GM12878 (cell line): ENCODE measurements at regions not wholly inside any gene's neighbourhood (a gene's known extent, or its start where the extent isn't known, plus 50 kb on each side); places are given as distances from the start of the nearest gene placed in this dataset.

Source experiments
- ATAC-seq: fragments of 200-7000 bp; cut with Tn5 transposase; 3 replicates; pipeline ENCODE4 v1.9.1; 2020; ENCODE audit warnings: mild to moderate bottlenecking, moderate library complexity
- BruUV-seq: library from RNA; stranded (reverse); fragments of 400-500 nt; replicated peaks from 2 replicates; lab custom pipeline; 2021; lab: Mats Ljungman, UMichigan
- CTCF ChIA-PET: fragments of 300-600 bp; sonication (Branson Sonifier 250); formaldehyde crosslinking; extraction: SDS; loops from one replicate; lab custom pipeline; 2021; ENCODE audit warnings: inconsistent platforms; lab: Yijun Ruan, JAX
- POLR2A ChIA-PET: fragments of 350-600 bp; formaldehyde crosslinking; extraction: SDS; loops from one replicate; lab custom pipeline; 2021; ENCODE audit warnings: inconsistent platforms; lab: Charles Lee
- RAD21 ChIA-PET: fragments of 300-600 bp; sonication (Branson Sonifier 250); formaldehyde crosslinking; loops from one replicate; lab custom pipeline; 2023; ENCODE audit warnings: antibody characterized with exemption; ENCODE audit not compliant: unreplicated experiment; lab: Charles Lee
- SMC1A ChIA-PET: fragments of 300-600 bp; sonication (Branson Sonifier 250); formaldehyde crosslinking; loops from one replicate; lab custom pipeline; 2023; ENCODE audit not compliant: unreplicated experiment, uncharacterized antibody; lab: Charles Lee
- DNase-seq: peaks from one replicate; pipeline ENCODE4 v3.0.0-alpha.2; 2011; ENCODE audit warnings: low read depth, low spot score
- FAIRE-seq: peaks from 3 replicates; lab custom pipeline; 2011; peaks lifted over from hg19 to GRCh38; lab: Jason Lieb, UNC
- H2AFZ ChIP-seq: 2 replicates; pipeline ENCODE4 v1.6.0; 2011; ENCODE audit warnings: low read depth, low read length, control low read depth; ENCODE audit not compliant: control insufficient read depth
- H3K27ac ChIP-seq: 2 replicates; pipeline ENCODE4 v1.5.1; 2011; ENCODE audit warnings: control low read depth; ENCODE audit not compliant: control insufficient read depth, insufficient read depth
- H3K27me3 ChIP-seq, 2 experiments: replicated peaks in 1 of 2; 2 replicates each; pipeline versions ENCODE4 v1.6.0 to v1.6.1; 2011; ENCODE audit warnings: low read length in 1 of 2; ENCODE audit not compliant: control insufficient read depth in 2 of 2, insufficient read depth in 2 of 2
- H3K36me3 ChIP-seq, 2 experiments: 2 replicates each; pipeline ENCODE4 v1.5.1; 2011; ENCODE audit warnings: low read length in 1 of 2; ENCODE audit not compliant: control insufficient read depth in 2 of 2, insufficient read depth in 2 of 2
- H3K4me1 ChIP-seq: 2 replicates; pipeline ENCODE4 v1.6.1; 2011; ENCODE audit warnings: mild to moderate bottlenecking, low read length, moderate library complexity, mixed read lengths; ENCODE audit not compliant: control insufficient read depth, insufficient read depth
- H3K4me2 ChIP-seq: 2 replicates; pipeline ENCODE4 v1.6.0; 2011; ENCODE audit warnings: control low read depth; ENCODE audit not compliant: control insufficient read depth, insufficient read depth
- H3K4me3 ChIP-seq: fragments of 200-600 bp; sonication (generic); 2 replicates; pipeline ENCODE4 v1.5.1; 2016
- H3K79me2 ChIP-seq: 2 replicates; pipeline ENCODE4 v1.6.0; 2011; ENCODE audit warnings: low read length; ENCODE audit not compliant: control insufficient read depth, insufficient read depth
- H3K9ac ChIP-seq: 2 replicates; pipeline ENCODE4 v1.8.0; 2011; ENCODE audit warnings: low read length, control low read depth, mixed read lengths; ENCODE audit not compliant: control insufficient read depth, insufficient read depth
- H3K9me3 ChIP-seq: replicated peaks from 3 replicates; pipeline ENCODE4 v1.5.1; 2011; ENCODE audit warnings: mild to moderate bottlenecking, low read length; ENCODE audit not compliant: control insufficient read depth, insufficient read depth
- H4K20me1 ChIP-seq: 2 replicates; pipeline ENCODE4 v1.6.0; 2011; ENCODE audit not compliant: control insufficient read depth, insufficient read depth
- NFYA ChIP-seq: IDR thresholded peaks from 2 replicates; pipeline ENCODE4 v1.6.1; 2011; ENCODE audit warnings: low read depth, mild to moderate bottlenecking, low read length, improper control_type of control experiment, borderline replicate concordance
- SMAD5 ChIP-seq: IDR thresholded peaks from 2 replicates; pipeline ENCODE4 v1.6.1; 2016; ENCODE audit warnings: antibody characterized with exemption, low read depth
- SREBF1 ChIP-seq: IDR thresholded peaks from 2 replicates; pipeline ENCODE4 v1.6.1; 2012; ENCODE audit warnings: mild to moderate bottlenecking, low read length
- YY1 ChIP-seq: IDR thresholded peaks from 2 replicates; pipeline ENCODE4 v1.6.1; 2011; ENCODE audit warnings: low read depth, mild to moderate bottlenecking, low read length
- ZZZ3 ChIP-seq: IDR thresholded peaks from 2 replicates; pipeline ENCODE4 v1.6.1; 2011; ENCODE audit warnings: low read depth; ENCODE audit not compliant: control insufficient read depth, insufficient read length
- WGBS: methylation state at CpG from one replicate; pipeline ENCODE4 v1.1.6; 2016; ENCODE audit warnings: low lambda C conversion rate; ENCODE audit not compliant: insufficient replicate concordance, insufficient coverage; ENCODE audit errors: missing lambda C conversion rate; 5-methylcytosine and 5-hydroxymethylcytosine counted together
- in situ Hi-C: fragments of 300-500 bp; cut with MboI; formaldehyde crosslinking; loops from 9 replicates; pipeline ENCODE4 v1.14.3; 2018; ENCODE audit warnings: mixed read lengths
- intact Hi-C: fragments of 100-400 bp; cut with micrococcal nuclease; formaldehyde crosslinking; loops from one replicate; pipeline ENCODE4 v1.14.2; 2022; ENCODE audit not compliant: unreplicated experiment
- TF ChIP-seq, protein P1 (sequence below): fragments of 450-650 bp; IDR thresholded peaks from 2 replicates; pipeline ENCODE4 v1.6.1; 2017; ENCODE audit warnings: mild to moderate bottlenecking, moderate library complexity
- TF ChIP-seq, protein P2 (sequence below): fragments of 150-350 bp; IDR thresholded peaks from 2 replicates; pipeline ENCODE4 v1.6.1; 2014; ENCODE audit warnings: mild to moderate bottlenecking, low read depth, low read length
- TF ChIP-seq, protein P3 (sequence below): fragments of 450-650 bp; IDR thresholded peaks from 2 replicates; pipeline ENCODE4 v1.6.1; 2017; ENCODE audit warnings: borderline replicate concordance

DNA sequence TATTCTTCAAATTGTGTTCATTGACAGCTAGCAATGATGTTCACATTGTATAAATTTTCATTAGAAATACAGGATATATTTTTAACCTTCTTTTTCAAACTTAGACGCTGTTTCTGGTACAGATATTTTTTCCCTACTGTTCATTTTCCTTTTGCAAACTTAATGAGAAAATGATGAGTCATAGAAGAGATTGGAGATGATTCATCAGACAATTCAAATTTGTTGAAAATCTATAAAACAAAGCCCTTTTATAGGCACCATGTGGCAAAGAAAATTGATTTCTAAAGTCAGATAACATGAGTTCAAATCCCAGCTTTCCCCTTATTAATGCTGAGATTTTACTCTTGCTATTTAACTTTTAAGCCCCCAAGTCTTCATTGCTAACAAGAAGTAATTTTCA lies 728.8 kb upstream of the DDX18 start:
- no peak overlapping the region for H3K9ac ChIP-seq
- no peaks in the 10 kb centered on the region for H4K20me1 ChIP-seq
- DNase-seq (no peak), FAIRE-seq (no peak), ATAC-seq (no peak)
- no peak overlapping the region for H2AFZ ChIP-seq
- 14% methylated on average over 1 of the region's 1 CpG for WGBS
- intact Hi-C loops = no loop called here
- H3K9me3 ChIP-seq = no peaks in the 10 kb centered on the region
- ChIA-PET CTCF (no interaction called here), SMC1A (interaction anchor here (1.6 kb wide), 1 partner anchor 43 kb away, joined by 4 read pairs; no protein-coding TSS in a partner anchor), POLR2A (no interaction called here), RAD21 (no interaction called here)
- no peak overlapping the region for H3K27ac ChIP-seq
- no peaks in the 10 kb centered on the region for H3K27me3 ChIP-seq
- BruUV-seq = no TSS peak
- no peak overlapping the region for H3K4me3 ChIP-seq
- H3K4me2 ChIP-seq = no peak overlapping the region
- in situ Hi-C loops = no loop called here
- H3K36me3 ChIP-seq = no peaks in the 10 kb centered on the region
- no peaks in the 10 kb centered on the region for H3K79me2 ChIP-seq
- TF ChIP-seq NFYA = no peak
- no peak for TF ChIP-seq SREBF1
- TF ChIP-seq, protein P1, sequence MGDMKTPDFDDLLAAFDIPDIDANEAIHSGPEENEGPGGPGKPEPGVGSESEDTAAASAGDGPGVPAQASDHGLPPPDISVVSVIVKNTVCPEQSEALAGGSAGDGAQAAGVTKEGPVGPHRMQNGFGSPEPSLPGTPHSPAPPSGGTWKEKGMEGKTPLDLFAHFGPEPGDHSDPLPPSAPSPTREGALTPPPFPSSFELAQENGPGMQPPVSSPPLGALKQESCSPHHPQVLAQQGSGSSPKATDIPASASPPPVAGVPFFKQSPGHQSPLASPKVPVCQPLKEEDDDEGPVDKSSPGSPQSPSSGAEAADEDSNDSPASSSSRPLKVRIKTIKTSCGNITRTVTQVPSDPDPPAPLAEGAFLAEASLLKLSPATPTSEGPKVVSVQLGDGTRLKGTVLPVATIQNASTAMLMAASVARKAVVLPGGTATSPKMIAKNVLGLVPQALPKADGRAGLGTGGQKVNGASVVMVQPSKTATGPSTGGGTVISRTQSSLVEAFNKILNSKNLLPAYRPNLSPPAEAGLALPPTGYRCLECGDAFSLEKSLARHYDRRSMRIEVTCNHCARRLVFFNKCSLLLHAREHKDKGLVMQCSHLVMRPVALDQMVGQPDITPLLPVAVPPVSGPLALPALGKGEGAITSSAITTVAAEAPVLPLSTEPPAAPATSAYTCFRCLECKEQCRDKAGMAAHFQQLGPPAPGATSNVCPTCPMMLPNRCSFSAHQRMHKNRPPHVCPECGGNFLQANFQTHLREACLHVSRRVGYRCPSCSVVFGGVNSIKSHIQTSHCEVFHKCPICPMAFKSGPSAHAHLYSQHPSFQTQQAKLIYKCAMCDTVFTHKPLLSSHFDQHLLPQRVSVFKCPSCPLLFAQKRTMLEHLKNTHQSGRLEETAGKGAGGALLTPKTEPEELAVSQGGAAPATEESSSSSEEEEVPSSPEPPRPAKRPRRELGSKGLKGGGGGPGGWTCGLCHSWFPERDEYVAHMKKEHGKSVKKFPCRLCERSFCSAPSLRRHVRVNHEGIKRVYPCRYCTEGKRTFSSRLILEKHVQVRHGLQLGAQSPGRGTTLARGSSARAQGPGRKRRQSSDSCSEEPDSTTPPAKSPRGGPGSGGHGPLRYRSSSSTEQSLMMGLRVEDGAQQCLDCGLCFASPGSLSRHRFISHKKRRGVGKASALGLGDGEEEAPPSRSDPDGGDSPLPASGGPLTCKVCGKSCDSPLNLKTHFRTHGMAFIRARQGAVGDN = no peak
- no peak for TF ChIP-seq YY1
- no peak for TF ChIP-seq ZZZ3
- TF ChIP-seq, protein P2, sequence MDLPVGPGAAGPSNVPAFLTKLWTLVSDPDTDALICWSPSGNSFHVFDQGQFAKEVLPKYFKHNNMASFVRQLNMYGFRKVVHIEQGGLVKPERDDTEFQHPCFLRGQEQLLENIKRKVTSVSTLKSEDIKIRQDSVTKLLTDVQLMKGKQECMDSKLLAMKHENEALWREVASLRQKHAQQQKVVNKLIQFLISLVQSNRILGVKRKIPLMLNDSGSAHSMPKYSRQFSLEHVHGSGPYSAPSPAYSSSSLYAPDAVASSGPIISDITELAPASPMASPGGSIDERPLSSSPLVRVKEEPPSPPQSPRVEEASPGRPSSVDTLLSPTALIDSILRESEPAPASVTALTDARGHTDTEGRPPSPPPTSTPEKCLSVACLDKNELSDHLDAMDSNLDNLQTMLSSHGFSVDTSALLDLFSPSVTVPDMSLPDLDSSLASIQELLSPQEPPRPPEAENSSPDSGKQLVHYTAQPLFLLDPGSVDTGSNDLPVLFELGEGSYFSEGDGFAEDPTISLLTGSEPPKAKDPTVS = no peak
- TF ChIP-seq, protein P3, sequence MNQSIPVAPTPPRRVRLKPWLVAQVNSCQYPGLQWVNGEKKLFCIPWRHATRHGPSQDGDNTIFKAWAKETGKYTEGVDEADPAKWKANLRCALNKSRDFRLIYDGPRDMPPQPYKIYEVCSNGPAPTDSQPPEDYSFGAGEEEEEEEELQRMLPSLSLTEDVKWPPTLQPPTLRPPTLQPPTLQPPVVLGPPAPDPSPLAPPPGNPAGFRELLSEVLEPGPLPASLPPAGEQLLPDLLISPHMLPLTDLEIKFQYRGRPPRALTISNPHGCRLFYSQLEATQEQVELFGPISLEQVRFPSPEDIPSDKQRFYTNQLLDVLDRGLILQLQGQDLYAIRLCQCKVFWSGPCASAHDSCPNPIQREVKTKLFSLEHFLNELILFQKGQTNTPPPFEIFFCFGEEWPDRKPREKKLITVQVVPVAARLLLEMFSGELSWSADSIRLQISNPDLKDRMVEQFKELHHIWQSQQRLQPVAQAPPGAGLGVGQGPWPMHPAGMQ = no peak
- TF ChIP-seq SMAD5 = no peak
- H3K4me1 ChIP-seq = no peaks in the 10 kb centered on the region
